Neural cell (in vitro differentiated cells): ENCODE measurements at regions not wholly inside any gene's neighbourhood (a gene's known extent, or its start where the extent isn't known, plus 50 kb on each side); places are given as distances from the start of the nearest gene placed in this dataset.

Source experiments
- CTCF ChIP-seq: fragments of 450-650 bp; IDR thresholded peaks from 2 replicates; pipeline ENCODE4 v1.5.1; 2014; ENCODE audit warnings: antibody characterized with exemption, mild to moderate bottlenecking, moderate library complexity; ENCODE audit not compliant: poor library complexity, severe bottlenecking
- EP300 ChIP-seq: fragments of 450-650 bp; conservative IDR thresholded peaks from 2 replicates; pipeline ENCODE4 v1.6.1; 2014; ENCODE audit warnings: antibody characterized with exemption, mild to moderate bottlenecking, moderate library complexity; ENCODE audit not compliant: poor library complexity, severe bottlenecking
- EZH2 ChIP-seq: fragments of 200-600, 300-800 bp; shearing (Covaris generic), sonication (generic); IDR thresholded peaks from 2 replicates; pipeline ENCODE4 v1.6.1; 2014; ENCODE audit warnings: antibody characterized with exemption, low read length, borderline replicate concordance, mild to moderate bottlenecking; ENCODE audit not compliant: insufficient read depth, poor library complexity, severe bottlenecking
- MXI1 ChIP-seq: fragments of 450-650 bp; conservative IDR thresholded peaks from 2 replicates; pipeline ENCODE4 v1.6.1; 2014; ENCODE audit warnings: antibody characterized with exemption, mild to moderate bottlenecking; ENCODE audit not compliant: poor library complexity, severe bottlenecking
- POLR2AphosphoS5 ChIP-seq: IDR thresholded peaks from 2 replicates; pipeline ENCODE4 v1.6.1; 2012
- RAD21 ChIP-seq: fragments of 450-650 bp; conservative IDR thresholded peaks from 2 replicates; pipeline ENCODE4 v1.6.1; 2014; ENCODE audit warnings: antibody characterized with exemption, mild to moderate bottlenecking, moderate library complexity
- REST ChIP-seq: IDR thresholded peaks from 2 replicates; pipeline ENCODE4 v1.6.1; 2012; ENCODE audit warnings: borderline replicate concordance
- SMC3 ChIP-seq: fragments of 450-650 bp; conservative IDR thresholded peaks from 2 replicates; pipeline ENCODE4 v1.6.1; 2014; ENCODE audit warnings: antibody characterized with exemption, mild to moderate bottlenecking, moderate library complexity; ENCODE audit not compliant: poor library complexity
- TAF1 ChIP-seq: IDR thresholded peaks from 2 replicates; pipeline ENCODE4 v1.6.1; 2012; ENCODE audit warnings: low read depth

GRCh38 chr5:143699121-143699520 is 112.8 kb upstream of the HMHB1 start:
- TF ChIP-seq CTCF, result no peak
- TF ChIP-seq EP300, result no peak
- no peak for TF ChIP-seq EZH2
- no peak for TF ChIP-seq REST
- no peak for TF ChIP-seq RAD21
- TF ChIP-seq POLR2AphosphoS5, result no peak
- no peak for TF ChIP-seq TAF1
- TF ChIP-seq SMC3, result no peak
- TF ChIP-seq MXI1, result no peak
